ENCODE measurements at regions not wholly inside any gene's neighbourhood (a gene's known extent, or its start where the extent isn't known, plus 50 kb on each side); places are given as distances from the start of the nearest gene placed in this dataset.

DNA sequence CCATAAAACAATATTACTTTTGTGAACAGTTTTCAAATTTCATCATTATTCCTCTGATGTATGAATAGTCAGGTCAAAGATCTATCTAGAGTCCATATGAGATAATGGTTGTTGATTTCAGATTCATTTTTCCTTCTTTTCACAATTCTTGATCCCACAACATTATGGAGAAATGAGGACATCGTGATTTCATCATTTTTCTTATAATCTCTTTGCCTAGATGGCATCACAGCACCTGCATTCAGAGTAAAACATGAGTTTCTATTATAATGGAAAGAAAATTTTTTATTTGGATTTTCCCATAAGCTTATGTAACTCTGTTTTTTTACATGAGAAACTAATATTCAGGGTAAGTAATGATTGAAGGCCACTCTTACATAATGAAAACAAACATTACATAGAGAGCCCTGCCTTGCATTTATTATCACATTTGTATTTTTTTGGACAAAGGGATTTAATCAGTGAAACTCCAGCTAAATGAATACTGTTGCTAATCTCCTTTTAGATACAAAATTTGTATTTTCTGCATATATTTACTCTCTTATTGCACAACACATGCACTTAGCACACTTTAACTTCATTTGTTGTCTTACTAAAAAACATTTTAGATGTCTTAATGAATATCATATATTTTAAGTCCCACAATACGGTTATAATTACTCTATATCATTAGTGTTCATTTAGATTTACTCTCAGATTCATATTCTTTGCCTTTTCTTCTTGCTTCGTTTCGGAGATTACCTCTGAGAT is 188.4 kb upstream of the KYNU start:
- WGBS (ENCODE audit: insufficient coverage, insufficient read length), result no CpG with 5 or more reads among the region's 4 CpGs
- Histone ChIP-seq H3K27ac (ENCODE audit: low read length) (no peak overlapping the region), H3K36me3 (ENCODE audit: control insufficient read depth, insufficient read depth, low read length) (no peaks in the 10 kb centered on the region), H3K4me1 (ENCODE audit: control insufficient read depth, insufficient read depth, low read length) (no peaks in the 10 kb centered on the region), H3K9me3 (ENCODE audit: control insufficient read depth, insufficient read depth, low read length) (no peaks in the 10 kb centered on the region), H3K4me3 (ENCODE audit: low read length) (no peak overlapping the region), H3K27me3 (ENCODE audit: control insufficient read depth, insufficient read depth, low read length) (no peaks in the 10 kb centered on the region)
- no peak for DNase-seq (ENCODE audit: low read depth, low spot score)

DNA sequence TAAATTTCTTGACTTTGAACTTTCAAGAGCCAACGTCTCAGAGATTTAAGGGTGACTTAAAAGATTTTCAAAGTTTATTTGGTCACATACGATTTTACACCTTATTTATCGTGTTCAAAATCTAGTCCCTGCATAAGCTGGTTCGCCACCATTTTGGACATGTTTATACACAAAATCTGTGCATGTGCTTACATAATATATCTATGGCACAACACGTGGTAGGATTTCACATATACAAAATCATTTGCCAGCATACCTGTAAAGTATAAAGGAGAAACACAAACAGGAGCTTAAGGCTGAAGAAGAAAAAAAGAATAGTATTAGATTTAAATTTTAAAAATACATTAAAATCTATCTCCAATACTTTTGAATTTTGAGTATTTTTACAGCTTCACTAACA is 190.0 kb upstream of the KYNU start:
- no peaks in the 10 kb centered on the region for H3K36me3 ChIP-seq (ENCODE audit: control insufficient read depth, insufficient read depth, low read length)
- H3K4me1 ChIP-seq (ENCODE audit: control insufficient read depth, insufficient read depth, low read length), result no peaks in the 10 kb centered on the region
- H3K27ac ChIP-seq (ENCODE audit: low read length), result no peak overlapping the region
- no peaks in the 10 kb centered on the region for H3K9me3 ChIP-seq (ENCODE audit: control insufficient read depth, insufficient read depth, low read length)
- H3K4me3 ChIP-seq (ENCODE audit: low read length), result no peak overlapping the region
- no peak for DNase-seq (ENCODE audit: low read depth, low spot score)
- H3K27me3 ChIP-seq (ENCODE audit: control insufficient read depth, insufficient read depth, low read length), result no peaks in the 10 kb centered on the region
- no CpG with 5 or more reads among the region's 5 CpGs for WGBS (ENCODE audit: insufficient coverage, insufficient read length)

DNA sequence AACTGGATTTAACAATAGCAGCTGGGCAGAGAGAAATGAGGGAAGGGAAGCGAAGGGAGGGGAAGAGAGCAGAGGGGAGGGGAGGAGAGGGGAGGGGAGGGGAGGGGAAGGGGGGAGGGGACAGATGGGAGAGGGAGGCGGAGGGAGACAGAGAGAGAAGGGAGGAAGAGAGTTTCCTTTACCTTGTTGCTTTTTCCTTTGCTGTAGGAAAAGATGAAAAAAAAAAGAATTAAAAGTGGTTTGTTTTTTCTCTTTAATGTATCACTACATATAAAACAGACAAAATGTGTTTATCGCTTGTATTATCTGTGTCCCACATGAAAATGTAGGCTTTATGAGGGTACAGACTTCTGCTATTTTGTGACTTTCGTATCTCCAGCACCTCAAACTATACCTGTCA is 190.4 kb upstream of the KYNU start:
- Histone ChIP-seq H3K36me3 (ENCODE audit: control insufficient read depth, insufficient read depth, low read length) (no peaks in the 10 kb centered on the region), H3K27me3 (ENCODE audit: control insufficient read depth, insufficient read depth, low read length) (no peaks in the 10 kb centered on the region), H3K9me3 (ENCODE audit: control insufficient read depth, insufficient read depth, low read length) (no peaks in the 10 kb centered on the region), H3K4me3 (ENCODE audit: low read length) (no peak overlapping the region), H3K27ac (ENCODE audit: low read length) (no peak overlapping the region), H3K4me1 (ENCODE audit: control insufficient read depth, insufficient read depth, low read length) (no peaks in the 10 kb centered on the region)
- no CpG with 5 or more reads among the region's 4 CpGs for WGBS (ENCODE audit: insufficient coverage, insufficient read length)
- DNase-seq (ENCODE audit: low read depth, low spot score), result no peak

DNA sequence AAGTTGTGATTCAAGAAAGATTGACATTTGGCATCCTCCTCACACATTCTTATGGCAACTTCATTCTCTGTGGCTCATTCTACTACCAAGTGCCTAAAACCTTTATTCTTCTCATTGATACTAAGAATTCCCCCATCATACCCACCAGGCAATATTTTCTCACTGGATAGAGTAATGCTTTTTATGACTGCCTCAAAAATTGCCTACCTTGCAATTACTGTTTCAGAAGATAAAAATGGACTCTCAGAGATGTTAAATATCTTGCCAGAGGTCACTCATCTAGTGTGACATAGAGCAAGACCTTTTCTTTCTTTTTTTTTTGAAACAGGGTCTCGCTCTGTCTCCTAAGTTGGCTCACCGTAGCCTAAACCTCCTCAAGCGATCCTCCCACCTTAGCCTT is 192.8 kb upstream of the KYNU start:
- no CpG with 5 or more reads among the region's 3 CpGs for WGBS (ENCODE audit: insufficient coverage, insufficient read length)

DNA sequence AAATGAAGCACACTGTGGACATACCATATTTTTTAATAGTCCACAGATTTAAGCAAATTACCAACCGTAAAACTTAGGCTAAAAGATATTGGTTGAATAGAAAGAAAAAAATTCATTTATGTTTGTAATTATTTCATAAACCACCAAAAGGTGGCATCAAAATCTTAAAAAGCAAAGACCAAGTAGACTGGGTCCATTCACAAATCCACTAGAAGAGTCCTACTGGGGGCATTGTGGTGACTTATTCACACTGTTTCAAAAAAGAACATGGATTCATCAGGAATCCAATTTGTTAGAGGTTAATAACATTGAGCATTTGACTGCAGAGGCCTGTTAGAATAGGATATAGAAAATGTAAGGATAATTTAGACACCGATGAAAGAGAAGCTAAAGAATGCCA is 194.9 kb upstream of the KYNU start:
- Histone ChIP-seq H3K27ac (ENCODE audit: low read length) (no peak overlapping the region), H3K36me3 (ENCODE audit: control insufficient read depth, insufficient read depth, low read length) (no peaks in the 10 kb centered on the region), H3K9me3 (ENCODE audit: control insufficient read depth, insufficient read depth, low read length) (no peaks in the 10 kb centered on the region), H3K4me3 (ENCODE audit: low read length) (no peak overlapping the region), H3K4me1 (ENCODE audit: control insufficient read depth, insufficient read depth, low read length) (no peaks in the 10 kb centered on the region), H3K27me3 (ENCODE audit: control insufficient read depth, insufficient read depth, low read length) (no peaks in the 10 kb centered on the region)
- no CpG with 5 or more reads among the region's 2 CpGs for WGBS (ENCODE audit: insufficient coverage, insufficient read length)
- DNase-seq (ENCODE audit: low read depth, low spot score), result no peak

More for the DNA sequence above, 192.8 kb upstream of the KYNU start:
- H3K4me1 ChIP-seq (ENCODE audit: control insufficient read depth, insufficient read depth, low read length), result no peaks in the 10 kb centered on the region
- H3K27me3 ChIP-seq (ENCODE audit: control insufficient read depth, insufficient read depth, low read length), result no peaks in the 10 kb centered on the region
- DNase-seq (ENCODE audit: low read depth, low spot score), result no peak
- no peak overlapping the region for H3K4me3 ChIP-seq (ENCODE audit: low read length)
- H3K36me3 ChIP-seq (ENCODE audit: control insufficient read depth, insufficient read depth, low read length), result no peaks in the 10 kb centered on the region
- no peak overlapping the region for H3K27ac ChIP-seq (ENCODE audit: low read length)
- no peaks in the 10 kb centered on the region for H3K9me3 ChIP-seq (ENCODE audit: control insufficient read depth, insufficient read depth, low read length)

DNA sequence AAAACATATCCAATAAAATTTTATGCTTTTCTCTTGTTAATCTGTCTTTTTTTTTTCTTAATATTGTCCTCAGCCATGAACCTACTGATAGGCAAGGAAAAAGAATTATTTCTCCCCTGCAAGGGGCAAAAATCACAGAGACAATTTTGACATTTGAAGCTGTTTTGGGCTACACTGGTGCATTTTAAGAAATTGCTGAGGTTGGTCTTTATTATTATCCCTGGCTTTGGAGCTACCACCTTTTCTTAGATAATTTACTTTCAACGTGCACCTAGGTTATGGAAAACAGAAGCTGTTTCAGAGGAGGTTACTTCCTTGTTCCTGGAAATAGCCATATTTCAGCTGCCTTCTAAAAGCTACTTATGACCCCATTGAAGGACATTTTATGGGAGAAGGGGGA is 195.5 kb upstream of the KYNU start:
- H3K27me3 ChIP-seq (ENCODE audit: control insufficient read depth, insufficient read depth, low read length), result no peaks in the 10 kb centered on the region
- no peaks in the 10 kb centered on the region for H3K4me1 ChIP-seq (ENCODE audit: control insufficient read depth, insufficient read depth, low read length)
- H3K36me3 ChIP-seq (ENCODE audit: control insufficient read depth, insufficient read depth, low read length), result no peaks in the 10 kb centered on the region
- H3K4me3 ChIP-seq (ENCODE audit: low read length), result no peak overlapping the region
- no CpG with 5 or more reads among the region's 1 CpG for WGBS (ENCODE audit: insufficient coverage, insufficient read length)
- H3K9me3 ChIP-seq (ENCODE audit: control insufficient read depth, insufficient read depth, low read length), result no peaks in the 10 kb centered on the region
- H3K27ac ChIP-seq (ENCODE audit: low read length), result no peak overlapping the region
- no peak for DNase-seq (ENCODE audit: low read depth, low spot score)

DNA sequence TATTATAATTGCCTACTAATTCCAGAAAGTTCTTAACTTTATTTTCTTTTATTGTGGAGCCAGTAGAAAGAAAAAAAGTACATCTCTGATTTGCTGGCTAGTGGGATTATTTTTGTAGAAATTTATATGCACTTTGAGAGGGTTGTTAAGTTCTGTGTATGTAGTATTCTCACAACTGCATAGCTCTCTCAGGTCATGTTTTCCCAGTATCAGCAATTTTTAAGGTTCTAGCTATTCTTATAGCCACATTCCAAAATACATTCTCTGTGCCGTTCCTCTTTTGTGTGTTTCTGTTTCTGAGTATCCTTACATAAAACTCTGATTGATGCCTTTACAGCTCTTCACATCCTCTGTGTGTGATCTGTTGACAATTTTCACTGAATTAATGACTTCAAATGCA is 199.3 kb upstream of the KYNU start:
- DNase-seq (ENCODE audit: low read depth, low spot score), result no peak
- H3K4me3 ChIP-seq (ENCODE audit: low read length), result no peak overlapping the region
- H3K27ac ChIP-seq (ENCODE audit: low read length), result no peak overlapping the region
- no peaks in the 10 kb centered on the region; the same call in 1 of the 2 replicates for H3K4me1 ChIP-seq (ENCODE audit: control insufficient read depth, insufficient read depth, low read length)
- no peaks in the 10 kb centered on the region for H3K36me3 ChIP-seq (ENCODE audit: control insufficient read depth, insufficient read depth, low read length)
- no peaks in the 10 kb centered on the region for H3K9me3 ChIP-seq (ENCODE audit: control insufficient read depth, insufficient read depth, low read length)
- no peaks in the 10 kb centered on the region for H3K27me3 ChIP-seq (ENCODE audit: control insufficient read depth, insufficient read depth, low read length)
- no CpG with 5 or more reads among the region's 1 CpG for WGBS (ENCODE audit: insufficient coverage, insufficient read length)

DNA sequence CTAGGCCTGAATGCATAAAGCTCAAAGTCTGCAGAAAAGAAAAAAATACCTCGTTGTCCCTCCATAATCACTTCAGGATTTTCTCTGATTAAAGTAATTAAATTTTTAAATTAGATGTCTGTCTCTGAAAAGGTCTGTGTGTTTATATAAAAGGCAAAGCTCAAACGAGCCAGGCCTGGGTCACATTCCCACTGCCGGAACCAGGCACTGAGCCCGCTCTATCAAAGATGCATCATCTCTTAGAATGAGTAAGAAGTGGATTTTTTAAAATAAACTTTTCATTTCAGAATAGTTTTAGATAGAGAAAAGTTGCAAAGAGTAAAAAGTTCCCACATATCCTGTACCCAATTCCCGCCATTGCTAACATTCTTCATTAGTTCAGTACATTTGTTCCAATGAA is 202.1 kb upstream of the KYNU start:
- H3K27me3 ChIP-seq (ENCODE audit: control insufficient read depth, insufficient read depth, low read length), result no peaks in the 10 kb centered on the region
- no peaks in the 10 kb centered on the region for H3K9me3 ChIP-seq (ENCODE audit: control insufficient read depth, insufficient read depth, low read length)
- H3K36me3 ChIP-seq (ENCODE audit: control insufficient read depth, insufficient read depth, low read length), result no peaks in the 10 kb centered on the region
- H3K4me1 ChIP-seq (ENCODE audit: control insufficient read depth, insufficient read depth, low read length), result no peaks in the 10 kb centered on the region; the same call in 1 of the 2 replicates
- no CpG with 5 or more reads among the region's 5 CpGs for WGBS (ENCODE audit: insufficient coverage, insufficient read length)
- no peak overlapping the region for H3K27ac ChIP-seq (ENCODE audit: low read length)
- no peak overlapping the region for H3K4me3 ChIP-seq (ENCODE audit: low read length)
- DNase-seq (ENCODE audit: low read depth, low spot score), result no peak

DNA sequence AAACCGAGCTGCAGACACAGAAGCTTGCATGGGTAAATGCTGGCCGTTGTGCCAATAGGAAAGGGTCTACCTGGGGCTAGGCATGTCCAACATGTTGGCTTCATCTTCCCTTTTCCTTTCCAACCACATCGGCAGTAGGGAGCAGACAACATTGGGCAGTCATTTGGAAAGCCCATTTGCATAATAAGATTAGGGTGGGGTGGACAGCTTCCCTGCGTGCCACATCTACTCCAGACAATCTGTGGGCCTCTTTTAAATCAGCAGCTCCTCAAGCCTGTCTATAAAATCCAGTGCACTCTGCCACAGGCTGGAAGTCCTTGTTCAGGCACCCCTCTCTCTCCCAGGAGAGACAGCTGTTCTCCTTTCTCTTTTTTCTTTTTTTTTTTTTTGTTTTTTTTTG is 203.6 kb upstream of the KYNU start:
- Histone ChIP-seq H3K27me3 (ENCODE audit: control insufficient read depth, insufficient read depth, low read length) (no peaks in the 10 kb centered on the region), H3K9me3 (ENCODE audit: control insufficient read depth, insufficient read depth, low read length) (no peaks in the 10 kb centered on the region), H3K4me1 (ENCODE audit: control insufficient read depth, insufficient read depth, low read length) (no peaks in the 10 kb centered on the region; the same call in 1 of the 2 replicates), H3K27ac (ENCODE audit: low read length) (no peak overlapping the region), H3K36me3 (ENCODE audit: control insufficient read depth, insufficient read depth, low read length) (no peaks in the 10 kb centered on the region), H3K4me3 (ENCODE audit: low read length) (no peak overlapping the region)
- no CpG with 5 or more reads among the region's 4 CpGs for WGBS (ENCODE audit: insufficient coverage, insufficient read length)
- DNase-seq (ENCODE audit: low read depth, low spot score), result no peak

DNA sequence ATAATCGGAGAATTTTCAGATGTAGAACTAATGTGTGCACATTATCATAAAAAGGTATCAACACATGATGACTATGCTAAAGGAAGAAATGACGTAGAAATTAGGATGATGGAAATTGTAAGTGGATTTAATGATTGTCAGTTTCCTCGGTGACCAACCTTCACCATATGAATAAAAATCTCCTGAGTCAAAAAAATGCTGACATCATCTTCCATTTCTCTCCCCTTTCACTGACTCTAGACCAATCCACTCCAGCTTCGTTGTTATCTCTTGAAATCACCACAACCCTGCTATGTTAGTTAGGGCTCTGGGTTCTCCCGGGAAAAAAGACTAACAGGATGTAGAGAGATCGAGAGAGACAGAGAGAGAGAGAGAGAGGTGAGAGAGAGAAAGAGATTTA is 204.8 kb upstream of the KYNU start:
- no peaks in the 10 kb centered on the region; the same call in 1 of the 2 replicates for H3K4me1 ChIP-seq (ENCODE audit: control insufficient read depth, insufficient read depth, low read length)
- no peaks in the 10 kb centered on the region for H3K27me3 ChIP-seq (ENCODE audit: control insufficient read depth, insufficient read depth, low read length)
- H3K4me3 ChIP-seq (ENCODE audit: low read length), result no peak overlapping the region
- no peaks in the 10 kb centered on the region for H3K36me3 ChIP-seq (ENCODE audit: control insufficient read depth, insufficient read depth, low read length)
- no peaks in the 10 kb centered on the region for H3K9me3 ChIP-seq (ENCODE audit: control insufficient read depth, insufficient read depth, low read length)
- WGBS (ENCODE audit: insufficient coverage, insufficient read length), result no CpG with 5 or more reads among the region's 6 CpGs
- no peak overlapping the region for H3K27ac ChIP-seq (ENCODE audit: low read length)
- no peak for DNase-seq (ENCODE audit: low read depth, low spot score)

DNA sequence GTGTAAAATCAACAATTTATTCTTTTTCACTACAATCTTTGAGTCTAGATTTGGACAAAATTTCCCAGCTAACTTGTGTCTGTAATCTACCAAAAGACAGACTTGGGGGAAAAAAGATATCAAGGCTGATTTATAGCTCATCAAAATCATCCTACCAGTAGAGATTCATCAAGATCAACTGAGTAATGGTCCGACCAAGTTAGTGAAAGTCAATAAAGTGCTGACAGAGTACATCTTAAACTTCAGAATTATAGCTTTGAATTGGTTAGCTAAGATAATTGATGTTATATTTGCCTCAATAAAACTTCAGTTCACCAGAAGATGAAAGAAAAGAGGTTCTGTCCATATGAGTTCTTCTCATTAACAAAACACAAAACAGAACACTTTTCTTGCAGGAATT is 207.1 kb upstream of the KYNU start:
- Histone ChIP-seq H3K4me3 (ENCODE audit: low read length) (no peak overlapping the region), H3K9me3 (ENCODE audit: control insufficient read depth, insufficient read depth, low read length) (no peaks in the 10 kb centered on the region), H3K27me3 (ENCODE audit: control insufficient read depth, insufficient read depth, low read length) (no peaks in the 10 kb centered on the region), H3K27ac (ENCODE audit: low read length) (no peak overlapping the region), H3K4me1 (ENCODE audit: control insufficient read depth, insufficient read depth, low read length) (no peaks in the 10 kb centered on the region; the same call in 1 of the 2 replicates), H3K36me3 (ENCODE audit: control insufficient read depth, insufficient read depth, low read length) (no peaks in the 10 kb centered on the region)
- no CpG with 5 or more reads among the region's 1 CpG for WGBS (ENCODE audit: insufficient coverage, insufficient read length)
- DNase-seq (ENCODE audit: low read depth, low spot score), result no peak
